ENCODE measurements at regions not wholly inside any gene's neighbourhood (a gene's known extent, or its start where the extent isn't known, plus 50 kb on each side); places are given as distances from the start of the nearest gene placed in this dataset.

DNA sequence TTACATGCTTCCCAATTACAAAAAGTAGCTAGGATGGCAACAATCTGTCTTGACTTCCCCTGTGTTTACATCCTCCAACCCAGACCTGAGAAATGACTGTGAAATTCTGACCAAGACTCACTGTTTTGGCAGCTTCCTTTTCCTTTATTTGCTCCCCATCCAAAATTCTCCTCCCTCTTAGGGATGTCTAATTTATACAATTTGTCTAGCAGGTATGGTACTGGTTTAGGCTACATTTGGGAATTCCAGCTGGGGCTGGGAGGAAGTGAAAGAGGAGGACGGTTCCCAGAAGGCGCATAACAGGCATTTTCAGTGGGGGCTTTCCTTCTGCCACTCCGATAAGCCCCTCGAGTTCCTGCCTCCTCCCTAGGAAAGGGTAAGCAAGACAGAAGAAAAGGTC is 231.5 kb upstream of the BTBD3 start:
- intact Hi-C loops (cut with DNase I), result loop anchor here in 2 of 10 donors (5.0 to 10.0 kb wide), 2 partner anchors 236 to 699 kb away; no protein-coding TSS in a partner anchor
- H3K9me3 ChIP-seq, result no peaks in the 10 kb centered on the region
- H3K27me3 ChIP-seq, result peaks cover 0 to 3% (median 0%) of the 10 kb centered on the region in 9 donors
- no peak for TF ChIP-seq POLR2A (IDR thresholded peaks at IDR 0.05)
- TF ChIP-seq, protein P1, sequence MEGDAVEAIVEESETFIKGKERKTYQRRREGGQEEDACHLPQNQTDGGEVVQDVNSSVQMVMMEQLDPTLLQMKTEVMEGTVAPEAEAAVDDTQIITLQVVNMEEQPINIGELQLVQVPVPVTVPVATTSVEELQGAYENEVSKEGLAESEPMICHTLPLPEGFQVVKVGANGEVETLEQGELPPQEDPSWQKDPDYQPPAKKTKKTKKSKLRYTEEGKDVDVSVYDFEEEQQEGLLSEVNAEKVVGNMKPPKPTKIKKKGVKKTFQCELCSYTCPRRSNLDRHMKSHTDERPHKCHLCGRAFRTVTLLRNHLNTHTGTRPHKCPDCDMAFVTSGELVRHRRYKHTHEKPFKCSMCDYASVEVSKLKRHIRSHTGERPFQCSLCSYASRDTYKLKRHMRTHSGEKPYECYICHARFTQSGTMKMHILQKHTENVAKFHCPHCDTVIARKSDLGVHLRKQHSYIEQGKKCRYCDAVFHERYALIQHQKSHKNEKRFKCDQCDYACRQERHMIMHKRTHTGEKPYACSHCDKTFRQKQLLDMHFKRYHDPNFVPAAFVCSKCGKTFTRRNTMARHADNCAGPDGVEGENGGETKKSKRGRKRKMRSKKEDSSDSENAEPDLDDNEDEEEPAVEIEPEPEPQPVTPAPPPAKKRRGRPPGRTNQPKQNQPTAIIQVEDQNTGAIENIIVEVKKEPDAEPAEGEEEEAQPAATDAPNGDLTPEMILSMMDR (IDR thresholded peaks at IDR 0.05), result no peak
- no peaks in the 10 kb centered on the region for H3K36me3 ChIP-seq
- H3K27ac ChIP-seq, result no peak overlapping the region
- H3K4me3 ChIP-seq, result peak overlapping the region in 1 of 12 donors; percentile 37
- no peak for DNase-seq
- H3K4me1 ChIP-seq, result peaks cover 0 to 12% (median 5%) of the 10 kb centered on the region in 12 donors
- whole genome bisulfite sequencing, 4 donors, result 51 to 64% (median 56%) methylated on average over 4 of the region's 4 CpGs
- ATAC-seq, result no peak

DNA sequence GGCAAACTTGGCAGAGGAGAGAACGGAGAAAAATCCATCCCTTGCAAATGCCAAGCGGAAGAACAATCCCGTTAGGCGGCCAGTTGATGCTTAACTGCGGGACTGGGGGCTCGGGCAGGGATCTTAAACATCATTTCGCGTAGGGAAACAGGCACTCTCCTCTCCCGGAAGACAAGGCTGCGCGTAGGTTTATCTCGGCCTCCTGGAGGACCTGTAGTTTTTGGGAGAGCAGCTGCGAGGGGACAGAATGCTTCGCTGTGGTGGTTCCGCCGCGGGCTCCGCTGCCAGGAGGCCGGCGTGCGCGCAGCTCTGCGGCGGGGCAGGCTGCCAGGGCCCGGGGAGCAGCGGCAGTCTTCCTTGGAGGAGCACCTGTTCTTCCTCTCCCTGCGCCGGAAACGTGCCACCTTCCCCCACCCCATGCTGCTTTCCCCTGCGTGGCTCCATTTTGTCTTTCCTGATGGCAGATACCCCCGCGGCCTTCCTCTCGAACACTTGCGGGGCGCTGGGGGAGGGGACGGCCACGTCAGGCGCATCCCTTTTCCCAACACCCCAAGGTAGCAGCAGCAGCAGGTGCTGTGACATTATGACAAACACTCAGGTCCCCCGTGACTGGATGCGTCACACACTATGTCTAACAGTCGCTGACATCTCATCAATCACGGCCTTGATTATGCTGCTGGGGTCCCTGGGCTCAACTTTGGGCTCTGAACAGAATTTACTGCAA is 230.7 kb upstream of the BTBD3 start:
- H3K4me1 ChIP-seq, result peaks cover 0 to 13% (median 5%) of the 10 kb centered on the region in 12 donors
- peaks cover 0 to 3% (median 0%) of the 10 kb centered on the region in 9 donors for H3K27me3 ChIP-seq
- TF ChIP-seq, protein P1 (IDR thresholded peaks at IDR 0.05), result no peak
- TF ChIP-seq POLR2A (IDR thresholded peaks at IDR 0.05), result no peak
- H3K4me3 ChIP-seq, result peak overlapping the region in 10 of 12 donors; percentile 13 to 47 (median 44)
- 9 to 17% (median 10%) methylated on average over 36 to 42 of the region's 42 CpGs for WGBS, 4 donors
- DNase-seq (peak in 4 of 5 donors; percentile 15 to 59 (median 29)), ATAC-seq (peak in 2 of 4 donors; percentile 38 to 67)
- intact Hi-C loops (cut with DNase I), result loop anchor here in 2 of 10 donors (5.0 to 10.0 kb wide), 2 partner anchors 235 to 698 kb away; no protein-coding TSS in a partner anchor
- H3K36me3 ChIP-seq, result no peaks in the 10 kb centered on the region
- no peaks in the 10 kb centered on the region for H3K9me3 ChIP-seq
- H3K27ac ChIP-seq, result no peak overlapping the region

GRCh38 chr20:11687546-11688292 is 230.0 kb upstream of the BTBD3 start:
- ATAC-seq (no peak), DNase-seq (no peak)
- no peaks in the 10 kb centered on the region for H3K9me3 ChIP-seq
- no peak overlapping the region for H3K27ac ChIP-seq
- no peaks in the 10 kb centered on the region for H3K36me3 ChIP-seq
- H3K4me1 ChIP-seq, result peaks cover 0 to 15% (median 5%) of the 10 kb centered on the region in 12 donors
- H3K27me3 ChIP-seq, result peaks cover 0 to 3% (median 0%) of the 10 kb centered on the region in 9 donors
- intact Hi-C loops (cut with DNase I), result loop anchor here in 2 of 10 donors (5.0 to 10.0 kb wide), 2 partner anchors 235 to 697 kb away; no protein-coding TSS in a partner anchor
- no peak overlapping the region for H3K4me3 ChIP-seq
- TF ChIP-seq, protein P1 (IDR thresholded peaks at IDR 0.05), result no peak
- 72 to 84% (median 75%) methylated on average over 7 of the region's 7 CpGs for WGBS, 4 donors

- Histone ChIP-seq H3K27me3 (peaks cover 0 to 3% (median 0%) of the 10 kb centered on the region in 9 donors), H3K36me3 (no peaks in the 10 kb centered on the region), H3K4me1 (peaks cover 0 to 22% (median 7%) of the 10 kb centered on the region in 12 donors), H3K9me3 (no peaks in the 10 kb centered on the region), H3K4me3 (no peak overlapping the region), H3K27ac (no peak overlapping the region)
- no peak for TF ChIP-seq POLR2A (IDR thresholded peaks at IDR 0.05)
- TF ChIP-seq, protein P1 (IDR thresholded peaks at IDR 0.05), result no peak
- DNase-seq (no peak), ATAC-seq (no peak)
- 80 to 88% (median 85%) methylated on average over 2 of the region's 2 CpGs for WGBS, 4 donors
- intact Hi-C loops (cut with DNase I), result loop anchor here in 2 of 10 donors (5.0 to 10.0 kb wide), 2 partner anchors 233 to 696 kb away; no protein-coding TSS in a partner anchor
Measured at GRCh38 chr20:11689262-11689661, 228.4 kb upstream of the BTBD3 start.
